Spinal cord (tissue), 9 donors: ENCODE measurements at regions not wholly inside any gene's neighbourhood (a gene's known extent, or its start where the extent isn't known, plus 50 kb on each side); places are given as distances from the start of the nearest gene placed in this dataset.

Experiments
- DNase-seq, 6 donors: peaks; one replicate each; pipeline versions ENCODE4 v3.0.0 to v3.0.0-alpha.2; 2013 to 2015; ENCODE audit warnings: low spot score in 6 of 6, low read depth in 4 of 6
- H3K27ac ChIP-seq: one replicate; pipeline ENCODE4 v1.5.1; 2013; ENCODE audit warnings: low read depth, low read length, control low read depth
- H3K27me3 ChIP-seq: one replicate; pipeline ENCODE4 v1.6.1; 2013; ENCODE audit warnings: low read length; ENCODE audit not compliant: control insufficient read depth, insufficient read depth
- H3K36me3 ChIP-seq: one replicate; pipeline ENCODE4 v1.6.1; 2013; ENCODE audit warnings: low read length; ENCODE audit not compliant: control insufficient read depth, insufficient read depth
- H3K4me1 ChIP-seq: one replicate; pipeline ENCODE4 v1.6.1; 2013; ENCODE audit warnings: low read length; ENCODE audit not compliant: control insufficient read depth, insufficient read depth
- H3K4me3 ChIP-seq: one replicate; pipeline ENCODE4 v1.5.1; 2013; ENCODE audit warnings: low read depth, low read length, control low read depth
- H3K9me3 ChIP-seq: one replicate; pipeline ENCODE4 v1.6.1; 2013; ENCODE audit warnings: low read length; ENCODE audit not compliant: control insufficient read depth, insufficient read depth
- WGBS: methylation state at CpG from one replicate; pipeline ENCODE4 v1.1.5; 2013; ENCODE audit warnings: missing lambda C conversion rate; ENCODE audit not compliant: insufficient coverage; 5-methylcytosine and 5-hydroxymethylcytosine counted together
- donor health status: healthy.

GRCh38 chr19:28196101-28196500 is 1016.9 kb downstream of the UQCRFS1 start:
- H3K36me3 ChIP-seq: no peaks in the 10 kb centered on the region
- H3K4me3 ChIP-seq: no peak overlapping the region
- peak in 1 of 6 donors; percentile 5 for DNase-seq
- H3K4me1 ChIP-seq: peaks cover 2% of the 10 kb centered on the region
- no peaks in the 10 kb centered on the region for H3K27me3 ChIP-seq
- no CpG with 5 or more reads among the region's 3 CpGs for WGBS
- no peaks in the 10 kb centered on the region for H3K9me3 ChIP-seq
- no peak overlapping the region for H3K27ac ChIP-seq

GRCh38 chr19:28185646-28186045 is 1027.3 kb downstream of the UQCRFS1 start:
- no peaks in the 10 kb centered on the region for H3K9me3 ChIP-seq
- H3K36me3 ChIP-seq: no peaks in the 10 kb centered on the region
- no peaks in the 10 kb centered on the region for H3K4me1 ChIP-seq
- no peaks in the 10 kb centered on the region for H3K27me3 ChIP-seq
- H3K27ac ChIP-seq: no peak overlapping the region
- no peak for DNase-seq
- no peak overlapping the region for H3K4me3 ChIP-seq
- 78% methylated on average over 2 of the region's 3 CpGs for WGBS

DNA sequence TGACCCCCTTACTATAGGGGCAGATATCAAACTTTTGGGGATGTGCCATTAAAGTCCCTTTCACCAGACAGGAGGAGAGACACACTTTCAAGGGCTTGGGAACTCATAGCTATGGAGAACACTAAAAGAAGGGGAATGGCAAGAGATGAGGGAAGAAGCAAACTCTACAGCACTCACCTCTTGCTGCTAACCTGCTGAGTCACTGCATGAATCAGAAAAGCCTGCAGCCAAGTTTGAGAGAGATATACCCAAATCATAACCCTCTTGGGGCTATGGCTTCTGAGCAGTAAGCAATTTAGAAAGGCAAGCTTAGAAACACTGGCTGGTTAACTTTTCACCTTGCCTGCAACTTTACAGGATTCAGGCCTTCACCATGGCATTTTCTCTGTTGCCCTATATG is 1028.0 kb downstream of the UQCRFS1 start:
- H3K36me3 ChIP-seq: no peaks in the 10 kb centered on the region

GRCh38 chr19:28176193-28176592 is 1036.8 kb downstream of the UQCRFS1 start:
- H3K36me3 ChIP-seq: no peaks in the 10 kb centered on the region
- no peaks in the 10 kb centered on the region for H3K4me1 ChIP-seq
- no peaks in the 10 kb centered on the region for H3K27me3 ChIP-seq
- H3K9me3 ChIP-seq: no peaks in the 10 kb centered on the region
- no peak overlapping the region for H3K27ac ChIP-seq
- WGBS: 88% methylated on average over 1 of the region's 1 CpG
- no peak for DNase-seq
- H3K4me3 ChIP-seq: no peak overlapping the region

More for the DNA sequence above, 1028.0 kb downstream of the UQCRFS1 start:
- DNase-seq: no peak
- Histone ChIP-seq H3K4me3 (no peak overlapping the region), H3K9me3 (no peaks in the 10 kb centered on the region), H3K27me3 (no peaks in the 10 kb centered on the region), H3K4me1 (no peaks in the 10 kb centered on the region), H3K27ac (no peak overlapping the region)

GRCh38 chr19:28171983-28172382 is 1041.0 kb downstream of the UQCRFS1 start:
- Histone ChIP-seq H3K4me3 (no peak overlapping the region), H3K4me1 (peaks cover 9% of the 10 kb centered on the region), H3K27ac (no peak overlapping the region), H3K36me3 (no peaks in the 10 kb centered on the region), H3K27me3 (no peaks in the 10 kb centered on the region), H3K9me3 (no peaks in the 10 kb centered on the region)
- DNase-seq: no peak
- 93% methylated on average over 8 of the region's 8 CpGs for WGBS

- no peaks in the 10 kb centered on the region for H3K36me3 ChIP-seq
- 68% methylated on average over 3 of the region's 3 CpGs for WGBS
- H3K4me1 ChIP-seq: peaks cover 9% of the 10 kb centered on the region
- no peaks in the 10 kb centered on the region for H3K9me3 ChIP-seq
- no peak for DNase-seq
- H3K4me3 ChIP-seq: no peak overlapping the region
- H3K27ac ChIP-seq: no peak overlapping the region
- no peaks in the 10 kb centered on the region for H3K27me3 ChIP-seq
Observed at GRCh38 chr19:28170066-28170465, 1042.9 kb downstream of the UQCRFS1 start.

- Histone ChIP-seq H3K9me3 (no peaks in the 10 kb centered on the region), H3K4me3 (no peak overlapping the region), H3K36me3 (no peaks in the 10 kb centered on the region), H3K27me3 (no peaks in the 10 kb centered on the region), H3K27ac (no peak overlapping the region), H3K4me1 (peaks cover 9% of the 10 kb centered on the region)
- 26% methylated on average over 3 of the region's 5 CpGs for WGBS
- peak in 5 of 6 donors; percentile 7 to 63 (median 43) for DNase-seq
Observed at GRCh38 chr19:28169168-28169887, 1043.6 kb downstream of the UQCRFS1 start.

DNA sequence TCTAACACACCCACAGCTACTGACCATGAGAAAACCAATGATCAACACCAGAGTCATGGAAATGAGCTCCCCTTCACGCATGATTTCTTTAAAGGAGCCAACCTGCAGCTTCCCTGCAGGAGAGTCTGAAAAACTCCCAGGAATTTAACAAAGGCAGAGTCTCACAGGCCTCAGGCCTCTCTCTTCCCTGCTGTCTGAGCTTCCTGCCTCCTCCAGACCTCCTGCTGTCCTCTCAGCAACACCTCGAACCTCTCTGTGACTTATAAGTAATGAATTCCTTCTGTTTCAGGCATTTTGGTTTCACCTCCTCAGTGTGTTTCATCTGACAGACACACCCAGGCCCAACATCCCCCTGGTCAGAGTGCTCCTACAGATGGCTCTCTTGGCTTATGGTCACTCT is 1044.4 kb downstream of the UQCRFS1 start:
- Histone ChIP-seq H3K27ac (no peak overlapping the region), H3K27me3 (no peaks in the 10 kb centered on the region), H3K4me1 (peaks cover 9% of the 10 kb centered on the region), H3K9me3 (no peaks in the 10 kb centered on the region), H3K4me3 (no peak overlapping the region), H3K36me3 (no peaks in the 10 kb centered on the region)
- DNase-seq: peak in 1 of 6 donors; percentile 23
- WGBS: 35% methylated on average over 2 of the region's 2 CpGs

DNA sequence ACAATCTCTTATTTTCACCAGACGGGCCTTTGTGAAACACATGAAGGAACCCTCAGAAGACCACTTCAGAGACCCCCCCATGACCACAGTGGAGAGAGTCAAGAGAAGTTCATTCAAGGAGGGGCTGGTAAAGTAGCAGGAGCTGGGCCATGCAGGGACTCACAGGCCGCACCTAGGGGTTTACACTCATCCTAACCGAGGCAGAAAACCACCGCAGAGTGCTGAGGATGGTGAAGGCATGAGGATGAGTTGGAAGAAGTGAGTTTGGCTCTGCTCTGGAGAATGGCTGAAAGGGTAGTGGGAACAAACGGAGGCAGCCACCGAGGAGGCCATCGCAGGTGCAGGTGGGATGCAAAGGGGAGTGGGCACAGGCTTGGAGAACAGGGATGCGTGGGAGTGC is 1046.9 kb downstream of the UQCRFS1 start:
- H3K9me3 ChIP-seq: no peaks in the 10 kb centered on the region
- no peak overlapping the region for H3K4me3 ChIP-seq
- H3K36me3 ChIP-seq: no peaks in the 10 kb centered on the region
- H3K27me3 ChIP-seq: no peaks in the 10 kb centered on the region
- H3K27ac ChIP-seq: no peak overlapping the region
- H3K4me1 ChIP-seq: peaks cover 9% of the 10 kb centered on the region
- DNase-seq: no peak
- 90% methylated on average over 7 of the region's 8 CpGs for WGBS

- Histone ChIP-seq H3K27me3 (no peaks in the 10 kb centered on the region), H3K4me3 (no peak overlapping the region), H3K27ac (no peak overlapping the region), H3K36me3 (no peaks in the 10 kb centered on the region), H3K4me1 (peaks cover 2% of the 10 kb centered on the region), H3K9me3 (no peaks in the 10 kb centered on the region)
- 89% methylated on average over 2 of the region's 3 CpGs for WGBS
- DNase-seq: no peak
Observed at GRCh38 chr19:28164214-28164613, 1048.7 kb downstream of the UQCRFS1 start.
